GM12874 (cell line): ENCODE measurements at regions not wholly inside any gene's neighbourhood (a gene's known extent, or its start where the extent isn't known, plus 50 kb on each side); places are given as distances from the start of the nearest gene placed in this dataset.

Experiments
- TF ChIP-seq, protein P1 (sequence below): IDR thresholded peaks from 2 replicates; pipeline ENCODE4 v1.5.1; 2011; ENCODE audit warnings: low read depth, mild to moderate bottlenecking, control low read depth, low read length, moderate library complexity; ENCODE audit not compliant: insufficient read depth

DNA sequence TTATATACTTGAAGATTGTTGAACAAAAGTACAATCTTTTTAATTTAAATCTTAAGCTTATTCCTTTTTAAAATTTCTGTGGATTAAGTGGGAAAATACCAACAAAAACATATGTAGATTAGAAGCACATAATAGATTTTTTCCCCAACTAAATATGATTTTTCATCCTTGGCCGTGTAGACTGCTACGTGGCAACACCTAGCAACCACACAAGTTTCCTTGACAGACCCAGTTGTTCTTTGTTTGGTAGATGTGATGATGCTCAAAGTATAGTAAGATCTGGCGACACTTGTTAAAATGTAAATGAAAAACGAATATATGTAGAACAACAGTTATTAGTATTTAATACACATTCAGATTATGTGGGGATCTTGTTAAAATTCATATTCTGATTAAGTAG is 271.0 kb upstream of the ROBO2 start:
- TF ChIP-seq, protein P1, sequence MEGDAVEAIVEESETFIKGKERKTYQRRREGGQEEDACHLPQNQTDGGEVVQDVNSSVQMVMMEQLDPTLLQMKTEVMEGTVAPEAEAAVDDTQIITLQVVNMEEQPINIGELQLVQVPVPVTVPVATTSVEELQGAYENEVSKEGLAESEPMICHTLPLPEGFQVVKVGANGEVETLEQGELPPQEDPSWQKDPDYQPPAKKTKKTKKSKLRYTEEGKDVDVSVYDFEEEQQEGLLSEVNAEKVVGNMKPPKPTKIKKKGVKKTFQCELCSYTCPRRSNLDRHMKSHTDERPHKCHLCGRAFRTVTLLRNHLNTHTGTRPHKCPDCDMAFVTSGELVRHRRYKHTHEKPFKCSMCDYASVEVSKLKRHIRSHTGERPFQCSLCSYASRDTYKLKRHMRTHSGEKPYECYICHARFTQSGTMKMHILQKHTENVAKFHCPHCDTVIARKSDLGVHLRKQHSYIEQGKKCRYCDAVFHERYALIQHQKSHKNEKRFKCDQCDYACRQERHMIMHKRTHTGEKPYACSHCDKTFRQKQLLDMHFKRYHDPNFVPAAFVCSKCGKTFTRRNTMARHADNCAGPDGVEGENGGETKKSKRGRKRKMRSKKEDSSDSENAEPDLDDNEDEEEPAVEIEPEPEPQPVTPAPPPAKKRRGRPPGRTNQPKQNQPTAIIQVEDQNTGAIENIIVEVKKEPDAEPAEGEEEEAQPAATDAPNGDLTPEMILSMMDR: no peak

DNA sequence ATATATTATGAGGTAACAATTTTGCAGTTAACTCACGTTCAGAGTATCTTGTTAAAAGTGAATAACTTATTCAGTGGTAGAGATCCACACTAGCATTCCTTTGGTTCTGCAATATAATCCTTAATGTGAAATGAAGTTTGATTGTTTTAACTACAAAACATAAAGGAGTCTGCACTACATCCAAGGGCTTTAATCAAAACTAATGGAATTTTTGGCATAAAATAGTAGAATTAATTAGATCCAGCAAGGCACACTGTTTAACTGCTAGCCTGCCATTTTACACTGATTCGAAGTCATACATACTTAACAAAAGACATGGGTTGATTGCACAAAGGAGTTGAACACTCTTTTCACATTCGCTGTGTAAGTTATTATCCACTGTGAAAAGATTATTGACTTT is 263.0 kb upstream of the ROBO2 start:
- TF ChIP-seq, protein P1: no peak

DNA sequence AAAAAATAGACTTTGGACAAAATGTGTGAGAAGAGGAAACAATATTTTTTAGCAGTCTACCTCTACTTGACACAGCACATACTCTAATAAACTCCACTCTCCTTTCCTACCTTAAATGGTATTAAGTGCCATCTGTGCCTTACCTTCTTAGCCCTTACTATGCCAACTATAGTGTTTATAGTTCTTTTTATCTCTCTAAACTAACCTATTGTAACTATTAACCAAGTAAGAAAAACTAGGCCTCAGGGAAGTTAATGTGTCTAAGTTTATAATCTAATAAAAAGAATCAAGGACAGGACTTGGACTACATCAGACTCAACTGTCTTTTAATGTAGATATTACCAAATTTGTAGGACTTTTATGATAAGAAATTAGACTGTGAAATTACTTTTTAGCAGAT is 251.7 kb upstream of the ROBO2 start:
- TF ChIP-seq, protein P1: no peak

DNA sequence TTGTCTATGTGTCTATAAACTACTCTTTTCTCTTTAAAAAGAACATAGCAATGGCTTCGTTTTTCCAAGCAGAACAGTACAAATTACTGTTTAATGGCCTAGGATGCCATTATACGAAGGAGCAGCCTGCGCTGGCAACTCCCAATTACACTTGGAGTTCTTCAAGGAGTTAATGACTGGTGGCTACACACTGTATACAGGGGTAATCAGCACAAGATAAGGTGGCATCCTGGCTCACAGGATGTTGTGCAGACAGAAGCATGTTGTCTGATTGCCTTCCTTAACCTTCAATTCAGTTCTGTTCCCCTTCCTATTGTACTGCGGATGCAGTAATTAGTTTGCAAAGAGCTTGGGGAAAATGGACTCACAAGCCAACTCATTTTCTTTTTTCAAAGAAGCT is 250.7 kb upstream of the ROBO2 start:
- TF ChIP-seq, protein P1: no peak

DNA sequence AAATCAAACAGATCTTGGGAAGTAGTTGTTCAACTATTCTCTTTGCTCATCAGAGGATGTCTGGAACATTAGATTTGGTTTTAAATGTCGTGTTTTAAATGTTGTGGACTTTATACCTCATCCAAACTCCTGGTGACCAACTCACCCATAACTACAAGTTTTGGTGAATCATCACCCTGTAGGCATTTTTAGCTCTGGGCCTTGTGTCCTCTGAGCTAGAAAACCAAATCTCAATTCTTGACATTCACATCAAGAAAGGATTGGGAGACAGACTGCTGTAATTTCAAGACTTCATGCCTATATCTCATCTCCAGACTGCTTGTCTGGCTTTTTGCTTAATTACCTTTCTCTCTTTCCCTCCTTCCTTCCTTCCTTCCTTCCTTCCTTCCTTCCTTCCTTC is 228.5 kb upstream of the ROBO2 start:
- TF ChIP-seq, protein P1: no peak

DNA sequence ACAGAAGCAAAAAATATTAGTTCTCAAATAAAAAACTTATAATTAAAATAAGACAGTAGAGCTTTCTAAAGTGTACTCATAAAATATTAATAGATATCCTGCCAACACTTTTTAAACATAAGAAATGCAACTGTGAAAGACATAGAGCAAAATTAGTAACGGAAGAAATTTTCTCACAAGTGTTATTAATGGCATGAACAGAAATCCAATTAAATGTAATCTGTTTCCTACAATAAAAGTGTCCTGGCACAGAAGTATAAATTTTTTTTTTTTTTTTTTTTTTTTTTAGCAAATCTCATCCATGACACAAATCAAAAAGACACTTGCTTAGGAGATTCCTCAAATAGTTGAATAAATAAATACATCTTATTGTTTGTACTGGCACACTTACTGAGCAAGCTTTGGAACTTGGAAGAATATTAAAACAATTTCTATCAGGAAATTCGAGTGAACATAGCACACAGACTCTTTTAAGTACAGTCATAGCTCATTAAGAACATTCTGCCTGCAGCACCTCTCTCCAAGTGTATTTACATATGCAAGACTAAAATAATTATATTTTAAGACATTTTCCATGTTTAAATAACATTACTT is 227.2 kb upstream of the ROBO2 start:
- TF ChIP-seq, protein P1: no peak

DNA sequence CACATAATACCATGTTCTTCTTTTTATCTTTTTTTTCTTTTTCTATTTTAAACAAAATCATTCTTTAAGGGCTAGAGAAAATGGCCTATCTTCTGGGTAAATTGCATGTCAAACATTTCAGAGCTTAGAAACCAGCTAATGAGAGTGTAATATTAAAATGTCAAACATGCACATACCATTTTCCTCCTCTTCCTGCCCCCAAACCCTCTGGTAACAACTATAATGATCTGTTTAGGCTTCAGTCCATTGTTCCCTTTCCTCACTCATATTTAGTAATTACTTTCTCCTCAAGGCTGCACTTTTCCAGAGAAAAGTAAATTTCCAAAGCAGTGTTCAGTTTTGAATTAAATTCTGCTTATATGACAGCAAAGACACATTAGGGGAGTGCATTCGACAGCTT is 224.3 kb upstream of the ROBO2 start:
- TF ChIP-seq, protein P1: no peak
